NCI-H128 (cell line): ENCODE measurements at regions not wholly inside any gene's neighbourhood (a gene's known extent, or its start where the extent isn't known, plus 50 kb on each side); places are given as distances from the start of the nearest gene placed in this dataset.

Experiments used
- DNase-seq: peaks from one replicate; lab custom pipeline; 2025; ENCODE audit not compliant: unreplicated experiment; lab: John Stamatoyannopoulos, UW

GRCh38 chr14:53808042-53808441 is 148.6 kb downstream of the BMP4 start:
- DNase-seq = no peak

GRCh38 chr14:53807542-53807941 is 149.1 kb downstream of the BMP4 start:
- DNase-seq = no peak

DNA sequence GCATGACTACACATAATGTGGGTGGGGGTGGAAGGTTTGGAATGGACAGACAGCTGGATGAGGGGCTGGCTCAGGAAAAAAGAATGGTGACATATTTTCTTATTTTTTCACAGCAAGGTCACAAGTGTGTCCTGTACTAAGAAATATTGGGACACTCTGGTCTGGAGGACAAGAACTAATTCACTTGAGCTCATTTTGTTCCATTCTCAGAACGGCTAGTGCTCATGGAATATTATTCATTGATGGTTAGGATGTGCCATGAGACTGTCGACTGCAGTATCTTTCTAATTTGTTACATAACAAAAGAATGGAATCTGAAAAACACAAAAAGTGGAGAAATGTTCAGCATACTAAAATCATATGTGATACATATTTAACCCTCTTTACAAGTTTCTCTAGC is 149.5 kb downstream of the BMP4 start:
- DNase-seq = no peak

DNA sequence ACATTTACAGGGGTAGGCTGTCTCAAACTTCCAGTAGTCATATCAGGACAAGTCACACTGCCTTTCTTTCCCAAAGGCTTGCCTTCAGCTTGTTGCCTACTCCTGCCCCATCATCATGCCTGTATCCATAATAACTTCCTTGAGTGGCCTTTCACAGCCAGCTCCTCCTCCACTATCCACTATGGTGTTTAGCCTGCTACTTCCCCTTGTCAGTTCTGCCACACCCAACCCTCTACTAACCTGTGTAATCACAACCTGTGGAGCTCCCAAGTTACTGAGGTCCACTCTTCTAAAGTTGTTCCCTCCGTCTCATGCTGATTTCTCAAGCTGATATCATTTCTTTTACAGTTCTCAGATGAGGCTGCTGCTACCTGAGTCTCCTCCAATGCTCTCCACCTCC is 159.9 kb downstream of the BMP4 start:
- no peak for DNase-seq

DNA sequence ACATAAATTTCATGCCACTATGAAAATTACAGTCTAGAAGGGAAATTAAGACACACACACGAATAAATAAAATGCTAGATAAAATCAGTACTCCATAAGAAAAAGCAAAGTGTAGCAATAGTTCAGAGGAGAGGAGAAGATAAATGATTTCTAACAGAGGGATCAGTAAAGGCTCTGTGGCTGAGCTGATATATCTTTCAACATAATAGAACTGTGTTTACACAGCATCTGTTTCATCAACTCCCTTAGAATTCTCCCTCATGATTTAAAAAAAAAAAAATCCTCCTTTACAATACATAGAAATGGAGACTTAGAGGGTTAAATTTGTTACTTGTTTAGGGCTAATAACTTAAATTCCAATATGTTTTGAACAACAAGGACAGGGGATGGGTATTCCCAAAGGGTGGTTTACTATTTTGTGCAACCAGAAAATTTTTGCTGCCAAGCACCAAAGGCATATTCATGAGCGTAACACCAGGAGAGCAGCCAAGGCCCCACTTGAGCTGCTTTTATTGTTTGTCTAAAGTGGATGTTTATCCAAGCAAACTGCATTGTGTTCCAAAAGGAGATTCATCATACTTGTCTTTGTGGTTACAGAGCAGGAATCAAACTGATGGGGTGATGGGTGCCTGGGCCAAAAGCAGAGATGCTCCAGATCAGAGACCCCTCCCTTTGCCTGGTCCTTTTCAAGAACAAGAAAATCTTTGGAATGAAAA is 162.7 kb downstream of the BMP4 start:
- DNase-seq = peak; percentile 77

DNA sequence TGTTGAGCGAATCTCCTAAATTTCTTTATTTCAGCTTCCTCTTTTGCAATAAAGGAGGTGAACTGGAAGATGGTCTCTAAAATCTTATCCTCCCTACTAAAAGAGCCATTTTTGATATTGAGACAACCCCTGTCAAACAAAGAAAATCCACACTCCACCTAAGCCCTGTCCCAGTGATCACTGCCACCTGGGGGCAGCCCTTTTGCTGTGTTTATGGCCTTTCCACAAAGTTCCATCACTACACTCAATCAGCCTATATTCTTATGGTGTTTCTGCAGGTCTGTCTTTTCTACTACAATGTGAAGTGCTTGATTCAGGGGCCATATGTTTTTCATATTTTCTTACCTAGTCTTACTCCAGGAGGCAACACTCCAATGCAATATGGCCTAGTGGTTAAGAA is 163.7 kb downstream of the BMP4 start:
- no peak for DNase-seq

DNA sequence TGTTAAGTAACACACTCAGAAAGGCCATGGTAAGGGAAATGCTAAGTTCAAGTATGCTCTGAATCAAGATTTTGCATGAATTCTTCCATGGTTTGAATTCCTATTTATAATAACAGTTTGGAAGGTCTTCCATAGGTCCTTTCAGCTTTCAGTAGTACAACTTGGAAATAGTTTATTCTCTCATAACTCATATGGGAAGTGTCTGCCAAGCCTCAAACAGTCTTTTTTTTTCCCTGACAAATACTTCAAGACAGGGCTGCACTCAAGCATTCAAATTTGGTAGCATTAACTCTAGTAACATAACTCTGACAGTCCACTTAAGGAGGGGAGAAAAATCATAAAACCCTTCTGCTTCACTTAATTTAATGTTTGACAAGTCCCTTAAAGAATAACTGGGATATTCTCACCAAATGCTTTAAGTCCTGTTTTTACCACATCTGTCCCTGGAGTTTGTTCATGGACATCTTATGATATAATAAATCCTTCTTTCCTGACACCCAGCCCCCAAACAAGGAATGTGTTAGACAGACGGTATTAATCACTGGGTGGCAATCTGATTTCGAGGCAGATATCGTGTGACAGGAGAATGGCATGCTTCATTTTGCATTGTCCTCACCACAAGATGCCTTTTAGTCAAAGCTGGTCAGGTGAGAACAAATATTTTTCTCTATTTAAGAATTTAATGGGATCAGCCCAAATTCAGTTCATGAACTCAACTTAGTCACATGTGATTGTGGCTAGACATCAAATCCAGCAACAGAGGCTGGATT is 165.7 kb downstream of the BMP4 start:
- DNase-seq = no peak

- no peak for DNase-seq
Observed at GRCh38 chr14:53788566-53788965, 168.1 kb downstream of the BMP4 start.

GRCh38 chr14:53786045-53786444 is 170.6 kb downstream of the BMP4 start:
- DNase-seq = no peak

DNA sequence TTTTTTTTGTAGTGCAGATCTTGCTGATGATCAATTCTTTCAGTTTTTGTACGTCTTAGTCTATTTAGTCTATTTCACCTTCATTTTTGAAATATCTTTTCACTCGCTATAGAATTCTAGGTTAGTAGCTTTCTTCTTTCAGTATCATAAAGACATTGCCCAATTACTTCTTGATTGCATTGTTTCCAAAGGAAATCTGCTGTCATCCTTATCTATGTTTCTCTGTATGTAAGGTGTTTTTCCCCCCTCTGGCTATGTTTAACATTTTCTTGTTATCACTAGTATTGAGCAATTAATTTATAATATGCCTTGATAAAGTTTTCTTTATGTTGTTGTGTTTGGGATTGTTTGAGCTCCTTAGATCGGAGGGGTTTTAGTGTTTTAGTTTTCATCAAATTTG is 171.9 kb downstream of the BMP4 start:
- DNase-seq = no peak

DNA sequence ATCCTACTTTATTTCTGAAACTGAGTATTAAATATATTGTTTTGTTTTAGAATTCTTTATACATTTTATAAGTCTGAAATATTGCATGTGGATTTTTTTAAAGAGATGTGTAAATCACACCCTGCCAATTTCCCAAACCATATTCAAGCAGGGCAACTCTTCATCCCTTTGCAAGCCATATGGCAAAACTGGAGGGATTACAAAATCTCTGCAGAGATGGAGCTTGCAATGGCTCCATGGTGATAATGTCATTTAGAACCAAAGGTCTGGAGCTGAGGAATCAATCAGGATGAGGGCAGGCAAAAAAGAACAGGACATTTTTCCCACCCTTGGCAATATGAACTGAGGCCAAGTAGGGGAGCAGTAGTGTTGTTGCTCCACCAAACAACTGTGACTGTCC is 173.4 kb downstream of the BMP4 start:
- DNase-seq = no peak

GRCh38 chr14:53780051-53780555 is 176.5 kb downstream of the BMP4 start:
- DNase-seq = no peak

DNA sequence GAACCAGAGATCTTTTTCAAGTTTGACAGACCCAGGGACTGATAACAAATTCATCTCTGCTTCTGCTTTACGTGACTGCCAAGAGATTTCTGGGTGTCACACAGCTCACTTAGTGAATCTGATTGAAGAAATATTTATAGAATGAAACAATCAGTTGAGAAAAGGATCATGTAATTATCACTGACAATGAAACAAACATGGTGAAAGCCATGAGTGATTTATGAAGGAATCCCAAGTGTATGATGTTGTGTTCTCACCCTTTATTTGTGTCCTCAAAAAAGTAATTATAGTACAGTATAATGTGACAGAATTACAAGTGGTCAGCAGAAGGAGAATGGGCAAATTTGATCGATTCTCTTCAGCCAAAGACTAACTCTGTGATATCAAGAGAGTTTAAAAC is 177.3 kb downstream of the BMP4 start:
- DNase-seq = no peak

DNA sequence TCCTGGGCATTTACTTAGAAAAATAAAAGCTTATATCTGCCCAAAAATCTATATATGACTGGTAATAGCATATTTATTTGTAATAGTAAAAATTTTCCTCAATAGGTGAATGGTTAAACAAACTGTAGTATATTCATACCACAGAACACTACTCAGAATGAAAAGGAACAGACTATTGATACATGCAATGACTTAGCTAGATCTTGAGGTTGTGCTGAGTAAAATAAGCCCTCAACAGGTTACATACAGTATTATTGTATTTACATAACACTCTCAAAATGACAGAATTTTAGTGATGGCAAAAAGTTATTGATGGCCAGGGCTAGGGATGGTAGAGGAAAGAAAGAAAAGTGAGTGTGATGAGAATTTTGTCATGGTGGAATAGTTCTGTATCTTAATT is 178.4 kb downstream of the BMP4 start:
- no peak for DNase-seq

DNA sequence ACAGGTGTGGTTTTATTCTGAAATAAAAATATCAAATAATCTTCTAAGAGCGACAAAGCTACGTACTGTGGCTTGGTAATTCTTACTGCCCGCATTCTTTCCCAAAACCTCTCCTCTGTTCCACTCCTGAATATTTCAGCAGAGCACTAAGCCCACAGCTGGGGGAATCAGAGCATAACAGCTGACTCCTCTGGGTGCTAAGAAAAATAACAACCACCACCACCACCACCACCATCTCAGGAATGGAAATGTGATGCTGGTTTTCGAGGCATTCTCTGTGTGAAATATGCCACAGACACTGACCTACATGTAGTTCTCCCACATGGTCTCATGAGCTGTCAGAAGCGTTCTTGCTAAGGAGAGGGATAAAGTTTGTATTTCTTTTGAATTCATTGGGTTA is 183.7 kb downstream of the BMP4 start:
- DNase-seq = no peak

DNA sequence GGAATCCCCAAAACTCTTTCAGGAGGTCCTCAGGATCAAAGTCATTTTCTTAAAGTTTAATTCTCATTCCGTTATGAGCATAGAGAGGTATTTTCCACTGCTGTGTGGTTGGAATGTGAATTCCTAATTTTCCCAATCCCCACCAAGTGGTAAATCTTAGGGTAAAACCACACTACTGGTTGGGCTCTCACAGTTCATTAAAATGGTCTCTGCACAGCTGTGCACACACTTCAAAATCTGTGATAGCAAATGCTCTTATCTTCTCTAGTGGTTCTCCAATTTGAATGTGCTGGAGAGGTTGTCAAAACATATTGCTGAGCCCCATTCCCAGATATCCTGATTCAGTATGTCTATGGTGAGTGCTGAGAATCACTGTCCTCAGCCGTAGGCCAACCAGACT is 189.1 kb downstream of the BMP4 start:
- DNase-seq = peak; percentile 54

DNA sequence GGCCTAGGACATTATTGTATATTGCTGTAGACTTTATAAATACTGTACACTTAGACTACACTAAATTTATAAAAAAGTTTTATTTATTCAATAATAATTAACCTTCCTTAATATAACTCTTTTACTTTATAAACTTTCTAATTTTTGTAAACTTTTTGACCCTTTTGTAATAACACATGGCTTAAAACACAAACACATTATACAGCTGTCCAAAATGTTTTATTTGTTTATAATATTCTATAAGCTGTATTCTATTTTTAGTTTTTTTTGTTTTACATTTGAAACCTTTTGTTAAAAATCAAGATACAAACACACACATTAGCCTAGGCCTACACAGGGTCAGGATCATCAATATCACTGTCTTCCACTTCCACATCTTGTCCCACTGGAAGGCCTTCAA is 190.0 kb downstream of the BMP4 start:
- DNase-seq = no peak

DNA sequence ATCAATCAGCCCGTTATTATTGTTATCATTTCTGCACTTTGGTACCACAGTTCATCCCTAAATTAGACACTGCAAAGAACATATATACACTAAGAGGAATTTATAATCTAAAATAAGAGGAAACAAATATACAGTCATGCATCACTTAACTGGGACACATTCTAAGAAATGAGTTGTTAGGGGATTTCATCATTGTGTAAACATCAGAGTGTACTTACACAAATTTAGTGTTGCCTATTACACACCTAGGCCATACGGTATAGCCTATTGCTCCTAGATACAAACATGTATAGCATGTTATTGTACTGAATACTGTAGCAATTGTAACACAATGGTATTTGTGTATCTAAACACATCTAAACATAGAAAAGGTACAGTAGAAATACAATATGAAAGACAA is 190.5 kb downstream of the BMP4 start:
- DNase-seq = no peak

GRCh38 chr14:53764846-53765245 is 191.8 kb downstream of the BMP4 start:
- no peak for DNase-seq

GRCh38 chr14:53758141-53758540 is 198.5 kb downstream of the BMP4 start:
- DNase-seq = no peak

GRCh38 chr14:53757732-53758131 is 198.9 kb downstream of the BMP4 start:
- DNase-seq = no peak

DNA sequence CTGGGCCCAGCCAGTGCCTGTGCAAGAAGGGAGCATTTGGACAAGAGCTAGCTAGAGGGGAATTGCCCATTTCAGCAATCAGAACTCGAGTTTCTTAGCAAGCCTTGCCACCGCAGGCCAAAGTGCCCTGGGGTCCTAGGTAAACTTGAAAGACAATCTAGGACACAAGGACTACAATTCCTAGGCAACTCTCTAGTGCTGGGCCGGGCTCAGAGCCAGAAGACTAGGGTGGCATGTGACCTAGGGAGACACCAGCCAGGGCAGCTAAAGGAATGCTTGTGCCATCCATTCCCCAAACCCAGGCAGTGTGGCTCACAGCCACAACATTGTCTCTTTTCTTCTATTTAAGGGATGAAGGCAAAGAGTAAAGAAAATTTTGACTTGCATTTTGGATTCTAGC is 205.0 kb downstream of the BMP4 start:
- no peak for DNase-seq

DNA sequence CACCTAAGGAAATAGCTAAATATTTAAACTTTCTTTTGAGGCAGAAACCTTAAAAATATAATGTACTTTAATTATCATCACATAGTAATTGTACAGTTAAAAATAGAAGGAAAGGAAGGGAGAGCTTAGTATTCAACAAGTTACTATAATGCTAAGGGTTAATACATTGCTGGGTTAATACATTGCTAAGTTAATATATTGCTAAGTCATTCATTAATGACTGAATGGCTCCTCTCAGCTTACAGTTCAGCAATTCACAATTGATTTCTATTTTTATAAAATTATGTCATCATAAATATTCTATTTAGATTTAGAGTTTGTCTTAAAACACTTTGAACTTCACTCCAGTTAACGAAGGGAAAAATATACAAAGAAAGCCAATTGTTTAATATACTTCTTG is 207.9 kb downstream of the BMP4 start:
- DNase-seq = no peak
